Kidney epithelial cell (primary cell): ENCODE measurements at regions not wholly inside any gene's neighbourhood (a gene's known extent, or its start where the extent isn't known, plus 50 kb on each side); places are given as distances from the start of the nearest gene placed in this dataset.

Experiments
- DNase-seq: peaks from one replicate; pipeline ENCODE4 v3.0.0-alpha.2; 2010; ENCODE audit warnings: low read depth
- H3K27me3 ChIP-seq: 2 replicates; pipeline ENCODE4 v1.6.0; 2011; ENCODE audit warnings: low read length; ENCODE audit not compliant: control insufficient read depth, insufficient read depth
- H3K36me3 ChIP-seq: 2 replicates; pipeline ENCODE4 v1.5.1; 2011; ENCODE audit warnings: low read length; ENCODE audit not compliant: control insufficient read depth, insufficient read depth
- H3K4me3 ChIP-seq: 2 replicates; pipeline ENCODE4 v1.5.1; 2011; ENCODE audit warnings: low read depth, mild to moderate bottlenecking, control low read depth, low read length
- CTCF ChIP-seq: IDR thresholded peaks from 2 replicates; pipeline ENCODE4 v1.5.1; 2011; ENCODE audit warnings: mild to moderate bottlenecking, moderate library complexity, low read length, control low read depth, inconsistent platforms; ENCODE audit not compliant: insufficient read depth, poor library complexity, severe bottlenecking

GRCh38 chr1:90107990-90108389 is 113.1 kb downstream of the ZNF326 start:
- no peaks in the 10 kb centered on the region for H3K36me3 ChIP-seq
- no peak for DNase-seq
- no peaks in the 10 kb centered on the region for H3K27me3 ChIP-seq
- no peak overlapping the region for H3K4me3 ChIP-seq
- no peak for TF ChIP-seq CTCF

- Histone ChIP-seq H3K4me3 (no peak overlapping the region), H3K27me3 (no peaks in the 10 kb centered on the region)
These were observed 111.4 kb downstream of the ZNF326 start for GRCh38 chr1:90106311-90106710.

GRCh38 chr1:90104941-90105538 is 110.1 kb downstream of the ZNF326 start:
- TF ChIP-seq CTCF = no peak
- Histone ChIP-seq H3K36me3 (no peaks in the 10 kb centered on the region), H3K4me3 (no peak overlapping the region), H3K27me3 (no peaks in the 10 kb centered on the region)
- no peak for DNase-seq

More at GRCh38 chr1:90106311-90106710, 111.4 kb downstream of the ZNF326 start:
- H3K36me3 ChIP-seq = no peaks in the 10 kb centered on the region
- no peak for TF ChIP-seq CTCF
- DNase-seq = no peak

GRCh38 chr1:90100566-90100965 is 105.7 kb downstream of the ZNF326 start:
- no peak overlapping the region for H3K4me3 ChIP-seq
- no peak for TF ChIP-seq CTCF
- DNase-seq = no peak
- no peaks in the 10 kb centered on the region for H3K36me3 ChIP-seq
- no peaks in the 10 kb centered on the region for H3K27me3 ChIP-seq

- Histone ChIP-seq H3K4me3 (no peak overlapping the region), H3K27me3 (no peaks in the 10 kb centered on the region), H3K36me3 (no peaks in the 10 kb centered on the region)
- no peak for TF ChIP-seq CTCF
- no peak for DNase-seq
These were observed 97.5 kb downstream of the ZNF326 start for GRCh38 chr1:90092441-90092840.
